Left lung (tissue), 4 donors: ENCODE measurements at regions not wholly inside any gene's neighbourhood (a gene's known extent, or its start where the extent isn't known, plus 50 kb on each side); places are given as distances from the start of the nearest gene placed in this dataset.

ENCODE experiments used
- ATAC-seq: fragments of 200-7000 bp; cut with Tn5 transposase; one replicate; pipeline ENCODE4 v1.9.1; 2020; ENCODE audit warnings: moderate library complexity
- DNase-seq, 4 donors: peaks; one replicate each; pipeline ENCODE4 v3.0.0-alpha.2; 2013 to 2020
- H3K27ac ChIP-seq, 2 donors: fragments of 200-600 bp; sonication (generic) in 1 of 2; one replicate each; pipeline versions ENCODE4 v1.5.0 to v1.8.0; 2020 to 2021
- H3K27me3 ChIP-seq, 2 donors: fragments of 200-600 bp; sonication (generic) in 1 of 2; one replicate each; pipeline versions ENCODE4 v1.5.0 to v1.8.0; 2020 to 2021
- H3K36me3 ChIP-seq, 2 donors: fragments of 200-600 bp; sonication (generic) in 1 of 2; one replicate each; pipeline versions ENCODE4 v1.5.0 to v1.8.0; 2020 to 2021
- H3K4me1 ChIP-seq, 2 donors: fragments of 200-600 bp; one replicate each; pipeline ENCODE4 v1.8.0; 2021
- H3K4me3 ChIP-seq, 2 donors: fragments of 200-600 bp; sonication (generic) in 1 of 2; one replicate each; pipeline versions ENCODE4 v1.5.0 to v1.8.0; 2020 to 2021; ENCODE audit warnings: mild to moderate bottlenecking in 1 of 2
- H3K9me3 ChIP-seq, 2 donors: fragments of 200-600 bp; sonication (generic) in 1 of 2; one replicate each; pipeline versions ENCODE4 v1.5.0 to v1.8.0; 2020 to 2021
- intact Hi-C, 2 donors: fragments of 100-400 bp; cut with DNase I; formaldehyde crosslinking; loops; one replicate each; pipeline versions ENCODE4 v1.11.2 to v1.14.2; 2022
- TF ChIP-seq, protein P1 (sequence below), 2 donors: fragments of 200-600 bp; sonication (generic) in 1 of 2; IDR thresholded peaks; one replicate each; pipeline versions ENCODE4 v1.5.0 to v1.8.0; 2021; ENCODE audit warnings: antibody characterized with exemption in 2 of 2
- donor health status: DM: no; HTN: yes; CAD: no.
- donor health status: DM: no; HTN: no; CAD: no.

DNA sequence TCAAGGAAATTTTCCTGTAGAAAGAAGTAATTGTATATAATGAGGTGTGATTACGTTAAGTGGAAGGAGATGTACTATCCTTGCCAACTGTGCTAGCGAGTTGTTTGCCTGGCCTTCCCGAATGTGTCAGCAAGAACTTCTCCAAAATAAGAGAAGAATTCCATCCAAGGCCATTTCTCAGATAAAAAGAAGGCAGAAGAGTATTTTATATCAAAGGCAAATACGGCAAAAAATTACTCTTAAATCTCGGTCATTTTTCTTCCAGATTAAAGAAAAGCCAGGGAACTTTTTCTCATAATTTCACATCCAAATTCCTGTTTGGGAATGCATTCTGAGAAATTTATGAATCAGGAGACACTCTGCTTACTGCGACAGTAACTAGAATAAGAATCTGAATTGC is 290.6 kb downstream of the CBLN4 start:
- Histone ChIP-seq H3K4me1 (no peaks in the 10 kb centered on the region), H3K36me3 (no peaks in the 10 kb centered on the region), H3K27ac (no peak overlapping the region), H3K27me3 (no peaks in the 10 kb centered on the region), H3K9me3 (peaks cover 0 to 11% of the 10 kb centered on the region in 2 donors), H3K4me3 (no peak overlapping the region)
- intact Hi-C loops = no loop called here
- DNase-seq (peak in 2 of 4 donors; percentile 7 to 17), ATAC-seq (no peak)
- TF ChIP-seq, protein P1, sequence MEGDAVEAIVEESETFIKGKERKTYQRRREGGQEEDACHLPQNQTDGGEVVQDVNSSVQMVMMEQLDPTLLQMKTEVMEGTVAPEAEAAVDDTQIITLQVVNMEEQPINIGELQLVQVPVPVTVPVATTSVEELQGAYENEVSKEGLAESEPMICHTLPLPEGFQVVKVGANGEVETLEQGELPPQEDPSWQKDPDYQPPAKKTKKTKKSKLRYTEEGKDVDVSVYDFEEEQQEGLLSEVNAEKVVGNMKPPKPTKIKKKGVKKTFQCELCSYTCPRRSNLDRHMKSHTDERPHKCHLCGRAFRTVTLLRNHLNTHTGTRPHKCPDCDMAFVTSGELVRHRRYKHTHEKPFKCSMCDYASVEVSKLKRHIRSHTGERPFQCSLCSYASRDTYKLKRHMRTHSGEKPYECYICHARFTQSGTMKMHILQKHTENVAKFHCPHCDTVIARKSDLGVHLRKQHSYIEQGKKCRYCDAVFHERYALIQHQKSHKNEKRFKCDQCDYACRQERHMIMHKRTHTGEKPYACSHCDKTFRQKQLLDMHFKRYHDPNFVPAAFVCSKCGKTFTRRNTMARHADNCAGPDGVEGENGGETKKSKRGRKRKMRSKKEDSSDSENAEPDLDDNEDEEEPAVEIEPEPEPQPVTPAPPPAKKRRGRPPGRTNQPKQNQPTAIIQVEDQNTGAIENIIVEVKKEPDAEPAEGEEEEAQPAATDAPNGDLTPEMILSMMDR (IDR thresholded peaks at IDR 0.05) = no peak

DNA sequence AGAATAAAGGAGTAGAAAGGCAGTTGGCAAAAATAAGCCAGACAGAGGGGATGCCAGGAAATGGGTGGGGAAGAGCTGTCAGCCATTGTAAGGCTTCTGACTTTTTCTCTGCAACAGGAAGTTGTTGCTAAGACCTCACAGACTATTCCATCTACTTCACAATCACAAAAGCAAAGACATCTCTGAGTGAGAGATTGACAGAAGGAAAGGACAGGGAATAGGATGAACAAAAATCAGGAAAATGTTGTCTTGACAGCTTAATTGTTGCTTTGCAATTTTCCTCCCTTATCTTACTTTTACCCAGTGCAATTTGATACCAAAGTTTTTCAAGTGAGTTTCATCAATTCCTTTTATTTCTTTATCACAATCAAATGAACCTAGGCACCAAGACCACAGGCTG is 291.2 kb downstream of the CBLN4 start:
- no peak overlapping the region for H3K27ac ChIP-seq

DNA sequence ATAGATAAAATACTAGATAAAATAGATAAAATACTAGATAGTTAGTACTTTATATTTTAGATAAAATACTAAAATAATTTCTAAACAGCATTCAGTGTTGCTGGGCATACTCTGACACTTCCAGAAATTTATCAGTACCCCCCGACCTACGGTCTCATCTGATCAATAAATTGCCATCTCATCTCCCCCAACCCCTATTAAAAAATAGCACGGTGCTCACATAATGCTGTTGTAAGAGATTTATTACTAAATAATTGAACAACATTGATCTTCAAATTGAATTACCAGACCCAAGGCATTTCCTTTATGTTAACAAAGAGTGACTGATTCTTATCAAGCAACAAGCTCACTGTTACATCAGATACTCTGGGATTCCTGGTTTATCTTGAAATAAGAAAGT is 300.9 kb downstream of the CBLN4 start:
- H3K27ac ChIP-seq = no peak overlapping the region
- intact Hi-C loops = no loop called here

More for the DNA sequence above, 291.2 kb downstream of the CBLN4 start:
- no peak overlapping the region for H3K4me3 ChIP-seq
- TF ChIP-seq, protein P1 (IDR thresholded peaks at IDR 0.05) = no peak
- H3K9me3 ChIP-seq = peaks cover 0 to 16% of the 10 kb centered on the region in 2 donors
- no peaks in the 10 kb centered on the region for H3K27me3 ChIP-seq
- intact Hi-C loops = no loop called here
- H3K4me1 ChIP-seq = no peaks in the 10 kb centered on the region
- DNase-seq (no peak), ATAC-seq (no peak)
- H3K36me3 ChIP-seq = no peaks in the 10 kb centered on the region

DNA sequence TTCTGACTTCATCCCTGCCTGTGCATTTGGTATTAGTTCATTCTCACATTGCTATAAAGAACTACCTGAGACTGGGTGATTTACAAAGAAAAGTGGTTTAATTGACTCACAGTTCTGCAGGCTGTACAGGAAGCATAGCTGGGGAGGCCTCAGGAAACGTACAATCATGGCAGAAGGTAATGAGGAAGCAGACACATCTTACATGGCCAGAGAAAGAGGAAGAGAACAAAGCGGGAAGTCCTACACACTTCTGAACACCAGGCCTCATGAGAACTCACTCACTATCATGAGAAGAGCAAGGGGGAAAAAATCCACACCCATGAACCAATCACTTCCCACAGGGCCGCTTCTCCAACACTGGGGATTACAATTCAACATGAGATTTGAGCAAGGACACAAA is 303.9 kb downstream of the CBLN4 start:
- no peak overlapping the region for H3K27ac ChIP-seq
- DNase-seq (no peak), ATAC-seq (no peak)
- TF ChIP-seq, protein P1 (IDR thresholded peaks at IDR 0.05) = no peak
- intact Hi-C loops = no loop called here
- H3K36me3 ChIP-seq = no peaks in the 10 kb centered on the region
- H3K9me3 ChIP-seq = no peaks in the 10 kb centered on the region
- H3K4me3 ChIP-seq = no peak overlapping the region
- H3K4me1 ChIP-seq = no peaks in the 10 kb centered on the region
- H3K27me3 ChIP-seq = no peaks in the 10 kb centered on the region

More for the DNA sequence above, 300.9 kb downstream of the CBLN4 start:
- ATAC-seq (no peak), DNase-seq (no peak)
- Histone ChIP-seq H3K4me1 (no peaks in the 10 kb centered on the region), H3K36me3 (no peaks in the 10 kb centered on the region), H3K9me3 (peaks cover 0 to 9% of the 10 kb centered on the region in 2 donors), H3K27me3 (no peaks in the 10 kb centered on the region), H3K4me3 (no peak overlapping the region)
- TF ChIP-seq, protein P1 (IDR thresholded peaks at IDR 0.05) = no peak

DNA sequence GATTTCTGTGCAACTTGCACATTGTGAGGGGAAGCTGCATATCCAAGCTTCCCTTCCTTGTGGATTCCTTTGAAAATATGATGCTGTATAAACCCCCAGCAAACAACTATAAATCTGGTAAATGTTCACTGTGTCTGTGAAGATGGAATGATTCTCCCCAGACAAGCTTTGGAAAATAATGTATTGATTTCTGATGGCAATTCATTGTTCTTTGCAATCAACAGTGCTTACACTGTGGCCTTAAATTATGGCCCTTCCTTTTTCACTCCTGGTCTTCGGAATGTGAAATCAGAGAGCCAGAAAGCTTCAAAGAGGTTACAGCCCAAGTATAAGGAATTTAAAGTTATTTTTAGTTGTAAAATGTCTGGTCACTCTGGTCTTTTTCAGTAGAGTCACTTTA is 308.8 kb downstream of the CBLN4 start:
- Histone ChIP-seq H3K9me3 (no peaks in the 10 kb centered on the region), H3K4me1 (no peaks in the 10 kb centered on the region), H3K4me3 (no peak overlapping the region), H3K27me3 (no peaks in the 10 kb centered on the region), H3K36me3 (no peaks in the 10 kb centered on the region), H3K27ac (no peak overlapping the region)
- intact Hi-C loops = no loop called here
- ATAC-seq = no peak
- no peak for DNase-seq
- TF ChIP-seq, protein P1 (IDR thresholded peaks at IDR 0.05) = no peak
